GM12878 (cell line): ENCODE measurements at regions not wholly inside any gene's neighbourhood (a gene's known extent, or its start where the extent isn't known, plus 50 kb on each side); places are given as distances from the start of the nearest gene placed in this dataset.

Source experiments
- ATAC-seq: fragments of 200-7000 bp; cut with Tn5 transposase; 3 replicates; pipeline ENCODE4 v1.9.1; 2020; ENCODE audit warnings: mild to moderate bottlenecking, moderate library complexity
- BruUV-seq: library from RNA; stranded (reverse); fragments of 400-500 nt; replicated peaks from 2 replicates; lab custom pipeline; 2021; lab: Mats Ljungman, UMichigan
- CTCF ChIA-PET: fragments of 300-600 bp; sonication (Branson Sonifier 250); formaldehyde crosslinking; extraction: SDS; loops from one replicate; lab custom pipeline; 2021; ENCODE audit warnings: inconsistent platforms; lab: Yijun Ruan, JAX
- POLR2A ChIA-PET: fragments of 350-600 bp; formaldehyde crosslinking; extraction: SDS; loops from one replicate; lab custom pipeline; 2021; ENCODE audit warnings: inconsistent platforms; lab: Charles Lee
- RAD21 ChIA-PET: fragments of 300-600 bp; sonication (Branson Sonifier 250); formaldehyde crosslinking; loops from one replicate; lab custom pipeline; 2023; ENCODE audit warnings: antibody characterized with exemption; ENCODE audit not compliant: unreplicated experiment; lab: Charles Lee
- SMC1A ChIA-PET: fragments of 300-600 bp; sonication (Branson Sonifier 250); formaldehyde crosslinking; loops from one replicate; lab custom pipeline; 2023; ENCODE audit not compliant: unreplicated experiment, uncharacterized antibody; lab: Charles Lee
- DNase-seq: peaks from one replicate; pipeline ENCODE4 v3.0.0-alpha.2; 2011; ENCODE audit warnings: low read depth, low spot score
- FAIRE-seq: peaks from 3 replicates; lab custom pipeline; 2011; peaks lifted over from hg19 to GRCh38; lab: Jason Lieb, UNC
- H2AFZ ChIP-seq: 2 replicates; pipeline ENCODE4 v1.6.0; 2011; ENCODE audit warnings: low read depth, low read length, control low read depth; ENCODE audit not compliant: control insufficient read depth
- H3K27ac ChIP-seq: 2 replicates; pipeline ENCODE4 v1.5.1; 2011; ENCODE audit warnings: control low read depth; ENCODE audit not compliant: control insufficient read depth, insufficient read depth
- H3K27me3 ChIP-seq, 2 experiments: replicated peaks in 1 of 2; 2 replicates each; pipeline versions ENCODE4 v1.6.0 to v1.6.1; 2011; ENCODE audit warnings: low read length in 1 of 2; ENCODE audit not compliant: control insufficient read depth in 2 of 2, insufficient read depth in 2 of 2
- H3K36me3 ChIP-seq, 2 experiments: 2 replicates each; pipeline ENCODE4 v1.5.1; 2011; ENCODE audit warnings: low read length in 1 of 2; ENCODE audit not compliant: control insufficient read depth in 2 of 2, insufficient read depth in 2 of 2
- H3K4me1 ChIP-seq: 2 replicates; pipeline ENCODE4 v1.6.1; 2011; ENCODE audit warnings: mild to moderate bottlenecking, low read length, moderate library complexity, mixed read lengths; ENCODE audit not compliant: control insufficient read depth, insufficient read depth
- H3K4me2 ChIP-seq: 2 replicates; pipeline ENCODE4 v1.6.0; 2011; ENCODE audit warnings: control low read depth; ENCODE audit not compliant: control insufficient read depth, insufficient read depth
- H3K4me3 ChIP-seq: fragments of 200-600 bp; sonication (generic); 2 replicates; pipeline ENCODE4 v1.5.1; 2016
- H3K79me2 ChIP-seq: 2 replicates; pipeline ENCODE4 v1.6.0; 2011; ENCODE audit warnings: low read length; ENCODE audit not compliant: control insufficient read depth, insufficient read depth
- H3K9ac ChIP-seq: 2 replicates; pipeline ENCODE4 v1.8.0; 2011; ENCODE audit warnings: low read length, control low read depth, mixed read lengths; ENCODE audit not compliant: control insufficient read depth, insufficient read depth
- H3K9me3 ChIP-seq: replicated peaks from 3 replicates; pipeline ENCODE4 v1.5.1; 2011; ENCODE audit warnings: mild to moderate bottlenecking, low read length; ENCODE audit not compliant: control insufficient read depth, insufficient read depth
- H4K20me1 ChIP-seq: 2 replicates; pipeline ENCODE4 v1.6.0; 2011; ENCODE audit not compliant: control insufficient read depth, insufficient read depth
- EGR1 ChIP-seq, 2 experiments: IDR thresholded peaks; 1 replicate in 1 of 2; 2 replicates in 1 of 2; pipeline ENCODE4 v1.6.1; 2011 to 2012; ENCODE audit warnings: low read depth in 2 of 2, low read length in 2 of 2, borderline replicate concordance in 1 of 2, mild to moderate bottlenecking in 1 of 2, moderate library complexity in 1 of 2
- FOS ChIP-seq: IDR thresholded peaks from 3 replicates; pipeline ENCODE4 v1.6.1; 2011; ENCODE audit warnings: borderline replicate concordance; ENCODE audit not compliant: insufficient read length; ENCODE audit errors: extremely low read depth
- IRF4 ChIP-seq: IDR thresholded peaks from 2 replicates; pipeline ENCODE4 v1.6.1; 2011; ENCODE audit warnings: low read depth, low read length
- NFXL1 ChIP-seq: fragments of 450-650 bp; IDR thresholded peaks from 2 replicates; pipeline ENCODE4 v1.6.1; 2017; ENCODE audit warnings: antibody characterized with exemption, mild to moderate bottlenecking, borderline replicate concordance
- SUPT20H ChIP-seq: IDR thresholded peaks from 2 replicates; pipeline ENCODE4 v1.6.1; 2011; ENCODE audit warnings: low read depth, mild to moderate bottlenecking, low read length, moderate library complexity, borderline replicate concordance; ENCODE audit not compliant: control insufficient read depth
- TARDBP ChIP-seq: IDR thresholded peaks from 2 replicates; pipeline ENCODE4 v1.6.1; 2016; ENCODE audit warnings: borderline replicate concordance
- in situ Hi-C: fragments of 300-500 bp; cut with MboI; formaldehyde crosslinking; loops from 9 replicates; pipeline ENCODE4 v1.14.3; 2018; ENCODE audit warnings: mixed read lengths
- intact Hi-C: fragments of 100-400 bp; cut with micrococcal nuclease; formaldehyde crosslinking; loops from one replicate; pipeline ENCODE4 v1.14.2; 2022; ENCODE audit not compliant: unreplicated experiment
- TF ChIP-seq, protein P1 (sequence below): IDR thresholded peaks from 2 replicates; pipeline ENCODE4 v1.6.1; 2012; ENCODE audit warnings: low read length, inconsistent platforms
- TF ChIP-seq, protein P2 (sequence below): fragments of 150-350 bp; IDR thresholded peaks from 2 replicates; pipeline ENCODE4 v1.6.1; 2014; ENCODE audit warnings: mild to moderate bottlenecking, low read depth, low read length

DNA sequence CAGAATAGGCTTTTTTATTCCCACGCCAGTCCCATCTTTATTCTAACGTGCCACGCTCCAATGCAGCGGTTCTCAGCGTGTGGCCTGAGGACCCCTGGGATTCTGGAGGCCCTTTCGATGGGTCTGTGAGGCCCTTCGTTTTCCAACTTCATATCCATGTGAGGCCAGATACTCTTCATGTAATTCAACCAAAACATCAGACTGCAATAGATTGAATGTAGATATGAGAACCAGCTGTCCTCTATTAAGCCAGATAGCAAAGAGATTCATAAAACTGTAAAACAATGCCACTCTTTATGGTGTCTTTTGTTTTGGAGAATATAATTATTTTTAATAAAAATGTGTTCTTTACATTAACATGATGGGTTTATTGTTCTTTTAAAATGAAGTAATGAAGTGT is 53.2 kb upstream of the KMT2C start (continued):
- TF ChIP-seq, protein P1, sequence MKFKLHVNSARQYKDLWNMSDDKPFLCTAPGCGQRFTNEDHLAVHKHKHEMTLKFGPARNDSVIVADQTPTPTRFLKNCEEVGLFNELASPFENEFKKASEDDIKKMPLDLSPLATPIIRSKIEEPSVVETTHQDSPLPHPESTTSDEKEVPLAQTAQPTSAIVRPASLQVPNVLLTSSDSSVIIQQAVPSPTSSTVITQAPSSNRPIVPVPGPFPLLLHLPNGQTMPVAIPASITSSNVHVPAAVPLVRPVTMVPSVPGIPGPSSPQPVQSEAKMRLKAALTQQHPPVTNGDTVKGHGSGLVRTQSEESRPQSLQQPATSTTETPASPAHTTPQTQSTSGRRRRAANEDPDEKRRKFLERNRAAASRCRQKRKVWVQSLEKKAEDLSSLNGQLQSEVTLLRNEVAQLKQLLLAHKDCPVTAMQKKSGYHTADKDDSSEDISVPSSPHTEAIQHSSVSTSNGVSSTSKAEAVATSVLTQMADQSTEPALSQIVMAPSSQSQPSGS: no peak
- TF ChIP-seq TARDBP (no peak), FOS (no peak), IRF4 (no peak)
- TF ChIP-seq, protein P2, sequence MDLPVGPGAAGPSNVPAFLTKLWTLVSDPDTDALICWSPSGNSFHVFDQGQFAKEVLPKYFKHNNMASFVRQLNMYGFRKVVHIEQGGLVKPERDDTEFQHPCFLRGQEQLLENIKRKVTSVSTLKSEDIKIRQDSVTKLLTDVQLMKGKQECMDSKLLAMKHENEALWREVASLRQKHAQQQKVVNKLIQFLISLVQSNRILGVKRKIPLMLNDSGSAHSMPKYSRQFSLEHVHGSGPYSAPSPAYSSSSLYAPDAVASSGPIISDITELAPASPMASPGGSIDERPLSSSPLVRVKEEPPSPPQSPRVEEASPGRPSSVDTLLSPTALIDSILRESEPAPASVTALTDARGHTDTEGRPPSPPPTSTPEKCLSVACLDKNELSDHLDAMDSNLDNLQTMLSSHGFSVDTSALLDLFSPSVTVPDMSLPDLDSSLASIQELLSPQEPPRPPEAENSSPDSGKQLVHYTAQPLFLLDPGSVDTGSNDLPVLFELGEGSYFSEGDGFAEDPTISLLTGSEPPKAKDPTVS: no peak

DNA sequence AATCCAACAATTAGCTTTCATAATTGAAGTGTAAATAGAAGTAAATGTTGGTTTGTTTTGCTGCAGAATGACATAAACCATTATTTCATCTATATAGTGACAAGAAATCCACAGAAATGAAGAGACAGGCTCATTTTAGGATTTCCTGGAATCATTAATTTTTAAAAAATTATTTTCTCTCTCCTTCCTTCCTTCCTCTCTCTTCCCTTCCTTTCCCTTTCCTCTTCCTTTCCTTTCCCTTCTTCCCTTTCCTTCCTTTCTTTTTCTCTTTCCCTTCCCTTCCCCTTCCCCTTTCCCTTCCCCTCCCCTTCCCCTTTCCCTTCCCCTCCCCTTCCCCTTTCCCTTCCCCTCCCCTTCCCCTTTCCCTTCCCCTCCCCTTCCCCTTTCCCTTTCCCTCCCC is 51.2 kb upstream of the KMT2C start:
- Histone ChIP-seq H4K20me1 (no peaks in the 10 kb centered on the region), H3K9ac (no peak overlapping the region), H3K4me1 (no peaks in the 10 kb centered on the region), H3K9me3 (no peaks in the 10 kb centered on the region), H3K4me3 (no peak overlapping the region), H3K27me3 (no peaks in the 10 kb centered on the region), H3K79me2 (no peaks in the 10 kb centered on the region), H3K4me2 (no peak overlapping the region), H2AFZ (no peak overlapping the region), H3K36me3 (no peaks in the 10 kb centered on the region)
- intact Hi-C loops (no loop called here), in situ Hi-C loops (no loop called here)
- CTCF ChIA-PET: interaction anchor here (1.0 kb wide), 1 partner anchor 219 kb away, joined by 3 read pairs; no protein-coding TSS in a partner anchor
- DNase-seq (no peak), ATAC-seq (no peak)
- no TSS peak for BruUV-seq
- POLR2A ChIA-PET: interaction anchor here (0.5 kb wide), 1 partner anchor 110 kb away, joined by 6 read pairs; no protein-coding TSS in a partner anchor
- TF ChIP-seq, protein P2: no peak
- no peak for TF ChIP-seq EGR1 (IDR thresholded peaks at IDR 0.05; ENCODE audit: borderline replicate concordance in 1 of 2, low read depth in 2 of 2, low read length in 2 of 2)
- TF ChIP-seq SUPT20H: no peak
- no peak for TF ChIP-seq NFXL1
- TF ChIP-seq, all 136 proteins: peak for 0
- H3K27ac ChIP-seq: no peak overlapping the region
- RAD21 ChIA-PET: no interaction called here
- SMC1A ChIA-PET: interaction anchor here (1.3 kb wide), 1 partner anchor 9 kb away, joined by 3 read pairs; no protein-coding TSS in a partner anchor
- FAIRE-seq: no peak
